RCC 7860 (cell line): ENCODE measurements at regions not wholly inside any gene's neighbourhood (a gene's known extent, or its start where the extent isn't known, plus 50 kb on each side); places are given as distances from the start of the nearest gene placed in this dataset.
A peak's percentile ranks its signal among the peaks of the same experiment; 100 is the strongest.

Experiments used
- DNase-seq: peaks from one replicate; pipeline ENCODE4 v3.0.0-alpha.2; 2015; ENCODE audit warnings: low spot score
- FAIRE-seq: peaks from 2 replicates; lab custom pipeline; 2012; peaks lifted over from hg19 to GRCh38; lab: Jason Lieb, UNC

- no peak for FAIRE-seq
- no peak for DNase-seq
These were observed 128.3 kb upstream of the ANKRD55 start for GRCh38 chr5:56361398-56361797.

GRCh38 chr5:56360816-56361215 is 127.7 kb upstream of the ANKRD55 start:
- FAIRE-seq, result peak; percentile 89
- DNase-seq, result peak; percentile 75

GRCh38 chr5:56359809-56360685 is 126.9 kb upstream of the ANKRD55 start:
- peak; percentile 70 for DNase-seq
- FAIRE-seq, result no peak

GRCh38 chr5:56358703-56359681 is 125.9 kb upstream of the ANKRD55 start:
- DNase-seq (peak; percentile 94), FAIRE-seq (peak; percentile 92)

- DNase-seq, result no peak
- FAIRE-seq, result no peak
These were observed 124.9 kb upstream of the ANKRD55 start for GRCh38 chr5:56358046-56358445.

GRCh38 chr5:56357426-56357825 is 124.3 kb upstream of the ANKRD55 start:
- DNase-seq (no peak), FAIRE-seq (no peak)

- FAIRE-seq, result no peak
- no peak for DNase-seq
These were observed 123.7 kb upstream of the ANKRD55 start for GRCh38 chr5:56356836-56357160.

GRCh38 chr5:56356121-56356835 is 123.1 kb upstream of the ANKRD55 start:
- DNase-seq, result peak; percentile 76
- peak; percentile 87 for FAIRE-seq

GRCh38 chr5:56354836-56355235 is 121.7 kb upstream of the ANKRD55 start:
- FAIRE-seq (no peak), DNase-seq (no peak)

GRCh38 chr5:56352808-56353590 is 119.9 kb upstream of the ANKRD55 start:
- no peak for FAIRE-seq

GRCh38 chr5:56350597-56351170 is 117.6 kb upstream of the ANKRD55 start:
- DNase-seq (peak; percentile 87), FAIRE-seq (peak; percentile 85)

More at GRCh38 chr5:56352808-56353590, 119.9 kb upstream of the ANKRD55 start:
- no peak for DNase-seq

GRCh38 chr5:56350011-56350596 is 117.0 kb upstream of the ANKRD55 start:
- FAIRE-seq, result no peak
- DNase-seq, result no peak

- FAIRE-seq, result no peak
- DNase-seq, result no peak
These were observed 116.3 kb upstream of the ANKRD55 start for GRCh38 chr5:56349461-56349860.

- peak; percentile 61 for FAIRE-seq
- DNase-seq, result peak; percentile 72
These were observed 113.8 kb upstream of the ANKRD55 start for GRCh38 chr5:56346741-56347535.

GRCh38 chr5:56346044-56346710 is 113.0 kb upstream of the ANKRD55 start:
- DNase-seq, result no peak
- no peak for FAIRE-seq

GRCh38 chr5:56345352-56345751 is 112.2 kb upstream of the ANKRD55 start:
- FAIRE-seq (no peak), DNase-seq (no peak)

- no peak for FAIRE-seq
- DNase-seq, result no peak
These were observed 111.5 kb upstream of the ANKRD55 start for GRCh38 chr5:56344594-56344993.

GRCh38 chr5:56343988-56344387 is 110.9 kb upstream of the ANKRD55 start:
- DNase-seq, result no peak
- no peak for FAIRE-seq
